ENCODE measurements at regions not wholly inside any gene's neighbourhood (a gene's known extent, or its start where the extent isn't known, plus 50 kb on each side); places are given as distances from the start of the nearest gene placed in this dataset.

DNA sequence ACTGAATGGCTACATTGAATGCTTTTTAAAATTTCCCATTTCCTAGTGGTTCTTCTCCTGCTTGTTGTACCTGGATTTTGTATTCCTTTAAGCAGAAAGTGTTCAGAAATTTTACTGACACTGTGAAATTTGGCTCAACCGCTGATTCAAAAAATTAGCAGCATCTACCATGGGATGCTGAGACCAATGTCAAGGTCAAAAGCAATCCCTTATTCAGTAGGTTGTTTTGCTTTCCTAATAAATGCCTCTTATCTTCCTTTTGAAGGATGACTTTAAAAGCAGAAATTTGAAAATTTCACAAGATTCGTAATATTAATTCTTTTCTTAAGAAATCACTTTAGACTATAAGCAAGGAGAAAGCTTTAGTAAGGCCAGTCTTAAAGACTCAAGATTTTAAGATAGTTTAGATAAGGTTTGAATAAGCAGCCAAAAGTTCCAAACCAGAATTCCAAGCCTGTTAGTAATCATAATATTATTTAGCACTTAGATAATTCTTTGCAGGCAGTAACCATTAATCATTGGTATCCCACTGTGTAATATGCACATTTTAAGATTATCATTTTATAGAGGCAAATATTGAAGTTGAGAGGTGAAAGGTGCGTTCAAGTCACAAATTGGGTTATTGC lies 508.8 kb downstream of the ANKRD50 start:
- Histone ChIP-seq H3K27me3 (ENCODE audit: low read depth) (no peaks in the 10 kb centered on the region), H3K27ac (replicated peaks) (no peak overlapping the region)

GRCh38 chr4:124206779-124207605 lies 505.5 kb downstream of the ANKRD50 start:
- Histone ChIP-seq H3K27me3 (ENCODE audit: low read depth) (no peaks in the 10 kb centered on the region), H3K4me3 (no peak overlapping the region), H3K27ac (replicated peaks) (no peak overlapping the region), H3K9me3 (replicated peaks) (no peaks in the 10 kb centered on the region), H3K4me1 (no peaks in the 10 kb centered on the region), H3K36me3 (no peaks in the 10 kb centered on the region)
- no peak for TF ChIP-seq CTCF (IDR thresholded peaks at IDR 0.05; ENCODE audit: borderline replicate concordance)
- no peak for DNase-seq
- intact Hi-C loops (cut with micrococcal nuclease), result no loop called here

More for the DNA sequence above, 508.8 kb downstream of the ANKRD50 start:
- H3K4me1 ChIP-seq, result no peaks in the 10 kb centered on the region
- H3K4me3 ChIP-seq, result no peak overlapping the region
- no peak for DNase-seq
- intact Hi-C loops (cut with micrococcal nuclease), result no loop called here
- no peaks in the 10 kb centered on the region for H3K9me3 ChIP-seq (replicated peaks)
- H3K36me3 ChIP-seq, result no peaks in the 10 kb centered on the region
- no peak for TF ChIP-seq CTCF (IDR thresholded peaks at IDR 0.05; ENCODE audit: borderline replicate concordance)

DNA sequence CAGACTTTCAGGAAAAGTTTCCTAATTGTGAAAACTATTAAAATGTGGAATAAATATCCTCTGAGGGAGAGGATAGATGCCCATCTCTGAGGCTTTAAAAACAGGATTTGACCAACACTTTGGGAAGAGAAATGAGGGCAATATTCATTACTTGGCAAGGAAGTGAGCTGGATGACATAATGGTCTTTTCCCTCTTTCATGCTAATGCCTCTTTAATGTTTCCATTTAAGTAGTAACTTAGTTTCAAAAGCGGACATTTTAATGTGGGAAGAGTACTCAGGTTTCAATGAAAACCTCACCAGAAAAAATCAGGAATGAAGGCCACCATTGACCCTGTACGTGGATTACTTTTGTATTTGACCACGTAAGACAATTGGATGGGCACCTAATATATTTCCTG lies 503.3 kb downstream of the ANKRD50 start:
- Histone ChIP-seq H3K36me3 (no peaks in the 10 kb centered on the region), H3K4me1 (peaks cover 14% of the 10 kb centered on the region), H3K4me3 (no peak overlapping the region), H3K27ac (replicated peaks) (no peak overlapping the region), H3K27me3 (ENCODE audit: low read depth) (no peaks in the 10 kb centered on the region), H3K9me3 (replicated peaks) (no peaks in the 10 kb centered on the region)
- intact Hi-C loops (cut with micrococcal nuclease), result no loop called here
- no peak for TF ChIP-seq CTCF (IDR thresholded peaks at IDR 0.05; ENCODE audit: borderline replicate concordance)
- DNase-seq, result no peak

DNA sequence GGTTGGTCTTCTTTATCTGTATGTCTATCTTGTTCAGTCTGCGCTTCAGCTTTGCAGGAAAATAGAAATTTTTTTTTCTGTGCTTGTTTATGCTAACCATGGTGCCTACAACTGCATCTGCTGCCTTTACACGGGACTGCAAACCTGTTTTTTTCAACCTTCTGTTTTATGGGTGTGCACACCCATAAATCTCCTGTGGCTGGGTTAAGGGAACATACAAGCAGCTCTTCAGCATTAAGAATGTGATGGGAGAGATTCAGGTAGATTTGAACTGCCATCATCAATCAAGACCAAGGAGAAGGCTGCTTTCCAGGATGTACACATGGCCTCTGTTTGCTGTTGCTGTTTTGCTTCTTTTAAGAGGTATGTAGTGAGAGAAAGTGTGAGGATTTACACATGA lies 502.9 kb downstream of the ANKRD50 start:
- intact Hi-C loops (cut with micrococcal nuclease), result no loop called here
- no peak for DNase-seq
- no peak for TF ChIP-seq CTCF (IDR thresholded peaks at IDR 0.05; ENCODE audit: borderline replicate concordance)
- Histone ChIP-seq H3K27ac (replicated peaks) (no peak overlapping the region), H3K4me1 (peaks cover 14% of the 10 kb centered on the region), H3K9me3 (replicated peaks) (no peaks in the 10 kb centered on the region), H3K4me3 (no peak overlapping the region), H3K27me3 (ENCODE audit: low read depth) (no peaks in the 10 kb centered on the region), H3K36me3 (no peaks in the 10 kb centered on the region)

DNA sequence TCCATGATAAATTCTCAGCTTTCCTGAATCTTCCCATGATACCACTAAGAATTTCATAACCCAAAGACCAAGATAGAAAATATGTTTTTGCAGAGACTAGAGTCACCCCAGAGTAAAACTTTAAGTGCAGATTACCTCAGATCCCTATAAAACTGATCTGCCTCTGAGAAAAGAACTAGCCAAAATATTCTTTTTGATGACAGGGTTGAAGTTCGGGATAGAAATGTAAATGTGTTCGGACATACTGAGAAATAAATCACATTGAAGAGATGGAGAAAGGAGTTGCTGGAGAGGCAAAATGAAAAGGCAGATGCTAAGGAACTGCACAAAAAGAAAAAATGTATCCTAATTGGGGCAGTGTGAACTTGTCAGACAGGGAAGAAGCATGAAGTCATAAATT lies 501.8 kb downstream of the ANKRD50 start:
- no peak overlapping the region for H3K27ac ChIP-seq (replicated peaks)
- no peaks in the 10 kb centered on the region for H3K27me3 ChIP-seq (ENCODE audit: low read depth)
- H3K4me1 ChIP-seq, result peaks cover 14% of the 10 kb centered on the region
- no peaks in the 10 kb centered on the region for H3K9me3 ChIP-seq (replicated peaks)
- DNase-seq, result no peak
- TF ChIP-seq CTCF (IDR thresholded peaks at IDR 0.05; ENCODE audit: borderline replicate concordance), result no peak
- no peak overlapping the region for H3K4me3 ChIP-seq
- no peaks in the 10 kb centered on the region for H3K36me3 ChIP-seq
- intact Hi-C loops (cut with micrococcal nuclease), result no loop called here

Data from left ventricle myocardium inferior (tissue), 1 donor.